HepG2 (cell line): ENCODE measurements at regions not wholly inside any gene's neighbourhood (a gene's known extent, or its start where the extent isn't known, plus 50 kb on each side); places are given as distances from the start of the nearest gene placed in this dataset.
A peak's percentile ranks its signal among the peaks of the same experiment; 100 is the strongest.

Source experiments
- ATRX ChIP-seq: sonication (generic); formaldehyde crosslinking; IDR thresholded peaks from 2 replicates; pipeline ENCODE4 v1.4.0; 2020; ENCODE audit warnings: missing genetic modification reagents, borderline replicate concordance
- CBFB ChIP-seq: sonication (generic); formaldehyde crosslinking; IDR thresholded peaks from 2 replicates; pipeline ENCODE4 v1.4.0; 2020; ENCODE audit warnings: missing genetic modification reagents
- DRAP1 ChIP-seq: IDR thresholded peaks from 2 replicates; pipeline ENCODE4 v1.6.1; 2016; ENCODE audit warnings: missing genetic modification reagents, missing compliant biosample characterization
- HNRNPH1 ChIP-seq: fragments of 200-400 bp; formaldehyde crosslinking; optimal IDR thresholded peaks from 2 replicates; pipeline ENCODE3; 2017; ENCODE audit warnings: mild to moderate bottlenecking, low read depth, low read length
- KDM2A ChIP-seq: sonication (generic); formaldehyde crosslinking; IDR thresholded peaks from 2 replicates; pipeline ENCODE4 v1.4.0; 2020; ENCODE audit warnings: low read depth, missing genetic modification reagents, borderline replicate concordance
- KDM5A ChIP-seq: fragments of 200-600 bp; sonication (generic); IDR thresholded peaks from 2 replicates; pipeline ENCODE4 v1.7.0; 2018; ENCODE audit warnings: antibody characterized with exemption, mild to moderate bottlenecking, low read length, borderline replicate concordance
- MYC ChIP-seq: sonication (generic); formaldehyde crosslinking; IDR thresholded peaks from 2 replicates; pipeline ENCODE4 v1.9.0; 2021; ENCODE audit warnings: missing genetic modification reagents, borderline replicate concordance
- NCOA5 ChIP-seq: sonication (generic); formaldehyde crosslinking; IDR thresholded peaks from 2 replicates; pipeline ENCODE4 v1.4.0; 2020; ENCODE audit warnings: missing genetic modification reagents
- POGK ChIP-seq: sonication (generic); formaldehyde crosslinking; conservative IDR thresholded peaks from 2 replicates; pipeline ENCODE4 v1.8.0; 2022; ENCODE audit warnings: mild to moderate bottlenecking, moderate library complexity, missing genetic modification reagents
- RFX1 ChIP-seq: fragments of 450-650 bp; IDR thresholded peaks from 2 replicates; pipeline ENCODE4 v1.6.1; 2017
- RNF2 ChIP-seq: fragments of 450-650 bp; conservative IDR thresholded peaks from 2 replicates; pipeline ENCODE4 v1.6.1; 2016; ENCODE audit warnings: low read depth
- SALL1 ChIP-seq: sonication (generic); formaldehyde crosslinking; IDR thresholded peaks from 2 replicates; pipeline ENCODE4 v1.8.0; 2022; ENCODE audit warnings: mild to moderate bottlenecking, missing genetic modification reagents
- SALL2 ChIP-seq: sonication (generic); formaldehyde crosslinking; IDR thresholded peaks from 2 replicates; pipeline ENCODE4 v1.8.1; 2023; ENCODE audit warnings: mild to moderate bottlenecking, missing genetic modification reagents, inconsistent platforms
- SAP130 ChIP-seq: IDR thresholded peaks from 2 replicates; pipeline ENCODE4 v1.6.1; 2016; ENCODE audit warnings: low read depth
- ZKSCAN8 ChIP-seq: IDR thresholded peaks from 2 replicates; pipeline ENCODE4 v1.6.1; 2016; ENCODE audit warnings: borderline replicate concordance, missing genetic modification reagents, missing compliant biosample characterization
- ZNF160 ChIP-seq: sonication (generic); formaldehyde crosslinking; IDR thresholded peaks from 2 replicates; pipeline ENCODE4 v1.8.0; 2022; ENCODE audit warnings: mild to moderate bottlenecking, inconsistent platforms, missing genetic modification reagents
- ZNF282 ChIP-seq: fragments of 450-650 bp; IDR thresholded peaks from 2 replicates; pipeline ENCODE4 v1.6.1; 2018; ENCODE audit not compliant: partially characterized antibody
- ZNF569 ChIP-seq: sonication (generic); formaldehyde crosslinking; IDR thresholded peaks from 2 replicates; pipeline ENCODE4 v1.5.0; 2020; ENCODE audit warnings: mild to moderate bottlenecking, missing genetic modification reagents, moderate library complexity, borderline replicate concordance
- ZNF644 ChIP-seq: IDR thresholded peaks from 2 replicates; pipeline ENCODE4 v1.6.1; 2016; ENCODE audit warnings: low read depth
- ZNF792 ChIP-seq: IDR thresholded peaks from 2 replicates; pipeline ENCODE4 v1.6.1; 2016
- ZNF879 ChIP-seq: sonication (generic); formaldehyde crosslinking; IDR thresholded peaks from 2 replicates; pipeline ENCODE4 v1.8.1; 2023; ENCODE audit warnings: missing genetic modification reagents
- ZSCAN21 ChIP-seq: sonication (generic); formaldehyde crosslinking; IDR thresholded peaks from 2 replicates; pipeline ENCODE4 v1.8.0; 2022; ENCODE audit warnings: mild to moderate bottlenecking, missing genetic modification reagents, moderate library complexity, borderline replicate concordance
- TF ChIP-seq, protein P1 (sequence below): sonication (generic); formaldehyde crosslinking; IDR thresholded peaks from 2 replicates; pipeline ENCODE4 v1.8.0; 2023; ENCODE audit warnings: mild to moderate bottlenecking, missing genetic modification reagents
- TF ChIP-seq, protein P2 (sequence below): sonication (generic); formaldehyde crosslinking; IDR thresholded peaks from 2 replicates; pipeline ENCODE4 v1.4.0; 2020; ENCODE audit warnings: missing genetic modification reagents, low read depth, mild to moderate bottlenecking, borderline replicate concordance
- TF ChIP-seq, protein P3 (sequence below): sonication (generic); formaldehyde crosslinking; conservative IDR thresholded peaks from 2 replicates; pipeline ENCODE4 v1.4.0; 2020; ENCODE audit warnings: missing genetic modification reagents

GRCh38 chr18:79588636-79589481, 90.7 kb upstream of the CTDP1 start (continued):
- TF ChIP-seq KDM5A (no peak), KDM2A (CRISPR knock-in tag) (peak; percentile 55), NCOA5 (CRISPR knock-in tag) (no peak), HNRNPH1 (no peak), ZKSCAN8 (CRISPR knock-in tag) (no peak), RFX1 (no peak), ZNF282 (no peak), ZNF644 (CRISPR knock-in tag) (0 out of 2 replicates have a peak, but pooled peaks have one; percentile 28), CBFB (CRISPR knock-in tag) (no peak), SALL2 (CRISPR knock-in tag) (0 out of 2 replicates have a peak, but pooled peaks have one; percentile 29), ZNF569 (CRISPR knock-in tag) (no peak), RNF2 (peak; percentile 95), DRAP1 (CRISPR knock-in tag) (no peak), ZNF160 (CRISPR knock-in tag) (peak; percentile 36; the same call in 1 of the 2 replicates), POGK (CRISPR knock-in tag) (0 out of 2 replicates have a peak, but pooled peaks have one; percentile 45), SAP130 (CRISPR knock-in tag) (peak; percentile 65), ATRX (no peak), ZSCAN21 (CRISPR knock-in tag) (peak; percentile 86), SALL1 (CRISPR knock-in tag) (peak; percentile 94), ZNF792 (CRISPR knock-in tag) (peak; percentile 50; the same call in 1 of the 2 replicates), ZNF879 (peak; percentile 85; the same call in 1 of the 2 replicates), MYC (CRISPR knock-in tag) (peak; percentile 82; the same call in 1 of the 2 replicates)
- TF ChIP-seq, protein P1, sequence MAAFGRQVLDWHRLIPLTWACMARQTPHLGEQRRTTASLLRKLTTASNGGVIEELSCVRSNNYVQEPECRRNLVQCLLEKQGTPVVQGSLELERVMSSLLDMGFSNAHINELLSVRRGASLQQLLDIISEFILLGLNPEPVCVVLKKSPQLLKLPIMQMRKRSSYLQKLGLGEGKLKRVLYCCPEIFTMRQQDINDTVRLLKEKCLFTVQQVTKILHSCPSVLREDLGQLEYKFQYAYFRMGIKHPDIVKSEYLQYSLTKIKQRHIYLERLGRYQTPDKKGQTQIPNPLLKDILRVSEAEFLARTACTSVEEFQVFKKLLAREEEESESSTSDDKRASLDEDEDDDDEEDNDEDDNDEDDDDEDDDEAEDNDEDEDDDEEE (CRISPR knock-in tag) = 0 out of 2 replicates have a peak, but pooled peaks have one; percentile 49
- TF ChIP-seq, protein P2, sequence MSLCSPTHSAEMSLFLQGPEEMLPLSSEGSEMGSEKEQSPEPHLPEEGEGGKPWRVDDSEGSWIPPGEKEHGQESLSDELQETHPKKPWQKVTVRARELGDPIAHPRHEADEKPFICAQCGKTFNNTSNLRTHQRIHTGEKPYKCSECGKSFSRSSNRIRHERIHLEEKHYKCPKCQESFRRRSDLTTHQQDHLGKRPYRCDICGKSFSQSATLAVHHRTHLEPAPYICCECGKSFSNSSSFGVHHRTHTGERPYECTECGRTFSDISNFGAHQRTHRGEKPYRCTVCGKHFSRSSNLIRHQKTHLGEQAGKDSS (CRISPR knock-in tag) = 0 out of 2 replicates have a peak, but pooled peaks have one; percentile 58
- TF ChIP-seq, protein P3, sequence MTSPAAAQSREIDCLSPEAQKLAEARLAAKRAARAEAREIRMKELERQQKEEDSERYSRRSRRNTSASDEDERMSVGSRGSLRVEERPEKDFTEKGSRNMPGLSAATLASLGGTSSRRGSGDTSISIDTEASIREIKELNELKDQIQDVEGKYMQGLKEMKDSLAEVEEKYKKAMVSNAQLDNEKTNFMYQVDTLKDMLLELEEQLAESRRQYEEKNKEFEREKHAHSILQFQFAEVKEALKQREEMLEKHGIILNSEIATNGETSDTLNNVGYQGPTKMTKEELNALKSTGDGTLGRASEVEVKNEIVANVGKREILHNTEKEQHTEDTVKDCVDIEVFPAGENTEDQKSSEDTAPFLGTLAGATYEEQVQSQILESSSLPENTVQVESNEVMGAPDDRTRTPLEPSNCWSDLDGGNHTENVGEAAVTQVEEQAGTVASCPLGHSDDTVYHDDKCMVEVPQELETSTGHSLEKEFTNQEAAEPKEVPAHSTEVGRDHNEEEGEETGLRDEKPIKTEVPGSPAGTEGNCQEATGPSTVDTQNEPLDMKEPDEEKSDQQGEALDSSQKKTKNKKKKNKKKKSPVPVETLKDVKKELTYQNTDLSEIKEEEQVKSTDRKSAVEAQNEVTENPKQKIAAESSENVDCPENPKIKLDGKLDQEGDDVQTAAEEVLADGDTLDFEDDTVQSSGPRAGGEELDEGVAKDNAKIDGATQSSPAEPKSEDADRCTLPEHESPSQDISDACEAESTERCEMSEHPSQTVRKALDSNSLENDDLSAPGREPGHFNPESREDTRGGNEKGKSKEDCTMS (CRISPR knock-in tag) = no peak
